Erythroblast (primary cell): ENCODE measurements at regions not wholly inside any gene's neighbourhood (a gene's known extent, or its start where the extent isn't known, plus 50 kb on each side); places are given as distances from the start of the nearest gene placed in this dataset.

Source experiments
- GATA1 ChIP-seq: IDR thresholded peaks from 2 replicates; pipeline ENCODE4 v1.6.1; 2011; ENCODE audit warnings: low read depth, mild to moderate bottlenecking, control low read depth, low read length, moderate library complexity
- POLR2A ChIP-seq: IDR thresholded peaks from 2 replicates; pipeline ENCODE4 v1.6.1; 2011; ENCODE audit warnings: mild to moderate bottlenecking, low read length

DNA sequence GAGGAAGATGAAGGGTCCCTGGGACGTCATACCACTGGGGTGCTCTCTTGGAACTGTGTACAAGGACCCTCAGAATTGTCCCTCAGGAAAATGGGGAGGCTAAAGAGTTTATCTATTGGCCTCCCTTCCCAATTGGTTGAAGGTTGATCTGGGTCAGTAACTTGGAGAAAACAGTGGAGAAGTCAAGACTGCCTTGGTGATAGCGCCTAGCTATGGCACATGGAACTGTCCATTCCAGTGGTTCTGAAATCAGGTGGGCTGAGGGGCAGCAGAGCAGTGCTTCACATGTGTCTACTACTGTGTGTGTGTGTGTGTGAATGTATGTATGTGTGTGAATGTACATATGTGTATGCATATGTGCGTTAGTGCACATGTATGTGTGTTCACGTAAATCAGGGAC, 316.1 kb downstream of the AACS start:
- TF ChIP-seq POLR2A (no peak), GATA1 (no peak)
